ENCODE measurements at regions not wholly inside any gene's neighbourhood (a gene's known extent, or its start where the extent isn't known, plus 50 kb on each side); places are given as distances from the start of the nearest gene placed in this dataset.

DNA sequence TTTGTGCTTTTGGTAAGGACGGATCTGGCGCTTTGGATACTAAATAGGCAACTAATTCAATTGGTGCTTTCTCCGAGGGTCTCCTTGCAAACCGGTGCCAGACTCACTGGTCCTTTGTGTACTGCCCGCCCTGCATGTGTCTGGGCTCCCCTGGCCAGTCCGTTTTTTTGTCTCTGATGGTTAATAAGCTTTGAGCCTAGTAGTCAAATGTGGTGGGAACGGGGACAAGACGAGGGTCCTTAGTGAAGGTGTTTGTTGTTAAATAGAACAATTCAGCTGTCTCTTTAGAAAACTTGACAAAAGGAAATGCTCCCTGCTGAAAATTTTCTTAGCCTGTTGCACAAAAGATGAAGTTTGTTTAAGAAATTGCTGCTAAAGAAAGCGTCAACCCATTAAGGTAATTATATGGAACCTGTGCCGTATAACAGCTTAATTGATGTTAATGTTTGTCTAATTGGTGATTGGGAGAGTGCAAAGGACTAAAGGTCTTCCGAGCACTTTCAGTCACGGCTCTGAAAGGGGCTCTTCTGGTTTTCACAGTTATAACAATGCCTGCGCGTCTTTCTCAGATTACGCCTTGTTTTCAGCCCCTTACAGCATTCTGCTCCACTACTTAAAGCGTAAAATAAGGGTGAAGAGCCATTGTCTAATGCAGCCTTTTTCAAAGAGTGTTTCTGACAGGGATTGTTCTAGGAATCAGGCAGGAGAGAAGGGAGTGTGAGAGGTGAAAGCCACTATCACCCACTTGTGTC is 537.4 kb downstream of the PRKD1 start:
- ATAC-seq = no peak
- TF ChIP-seq ZNF565 (CRISPR knock-in tag; conservative IDR thresholded peaks at IDR 0.05; ENCODE audit: low read depth) (no peak), SNAI2 (CRISPR knock-in tag; IDR thresholded peaks at IDR 0.05) (no peak), TOX (CRISPR knock-in tag; IDR thresholded peaks at IDR 0.05; ENCODE audit: borderline replicate concordance) (no peak), ZNF8 (CRISPR knock-in tag; IDR thresholded peaks at IDR 0.05) (no peak), CSDC2 (CRISPR knock-in tag; IDR thresholded peaks at IDR 0.05) (no peak), CREB5 (CRISPR knock-in tag; IDR thresholded peaks at IDR 0.05; ENCODE audit: low read depth) (no peak), ARNTL (CRISPR knock-in tag; IDR thresholded peaks at IDR 0.05; ENCODE audit: borderline replicate concordance, low read depth) (no peak)
- TF ChIP-seq, protein P1, sequence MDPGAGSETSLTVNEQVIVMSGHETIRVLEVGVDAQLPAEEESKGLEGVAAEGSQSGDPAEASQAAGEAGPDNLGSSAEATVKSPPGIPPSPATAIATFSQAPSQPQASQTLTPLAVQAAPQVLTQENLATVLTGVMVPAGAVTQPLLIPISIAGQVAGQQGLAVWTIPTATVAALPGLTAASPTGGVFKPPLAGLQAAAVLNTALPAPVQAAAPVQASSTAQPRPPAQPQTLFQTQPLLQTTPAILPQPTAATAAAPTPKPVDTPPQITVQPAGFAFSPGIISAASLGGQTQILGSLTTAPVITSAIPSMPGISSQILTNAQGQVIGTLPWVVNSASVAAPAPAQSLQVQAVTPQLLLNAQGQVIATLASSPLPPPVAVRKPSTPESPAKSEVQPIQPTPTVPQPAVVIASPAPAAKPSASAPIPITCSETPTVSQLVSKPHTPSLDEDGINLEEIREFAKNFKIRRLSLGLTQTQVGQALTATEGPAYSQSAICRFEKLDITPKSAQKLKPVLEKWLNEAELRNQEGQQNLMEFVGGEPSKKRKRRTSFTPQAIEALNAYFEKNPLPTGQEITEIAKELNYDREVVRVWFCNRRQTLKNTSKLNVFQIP (CRISPR knock-in tag; IDR thresholded peaks at IDR 0.05; ENCODE audit: borderline replicate concordance, low read depth) = no peak

- ATAC-seq = no peak
- TF ChIP-seq TSHZ2 (CRISPR knock-in tag; IDR thresholded peaks at IDR 0.05) (no peak), ZNF565 (CRISPR knock-in tag; conservative IDR thresholded peaks at IDR 0.05; ENCODE audit: low read depth) (no peak), SNAI2 (CRISPR knock-in tag; IDR thresholded peaks at IDR 0.05) (no peak), CSRNP3 (CRISPR knock-in tag; IDR thresholded peaks at IDR 0.05) (no peak), CSDC2 (CRISPR knock-in tag; IDR thresholded peaks at IDR 0.05) (no peak), ESRRG (CRISPR knock-in tag; IDR thresholded peaks at IDR 0.05) (no peak), GLIS3 (CRISPR knock-in tag; IDR thresholded peaks at IDR 0.05) (no peak), TCF4 (CRISPR knock-in tag; IDR thresholded peaks at IDR 0.05; ENCODE audit: borderline replicate concordance) (no peak), ISL1 (CRISPR knock-in tag; IDR thresholded peaks at IDR 0.05) (no peak)
- TF ChIP-seq, protein P1 (CRISPR knock-in tag; IDR thresholded peaks at IDR 0.05; ENCODE audit: borderline replicate concordance, low read depth) = no peak
These were observed 536.4 kb downstream of the PRKD1 start for GRCh38 chr14:29391231-29391630.

- TF ChIP-seq ISL1 (CRISPR knock-in tag; IDR thresholded peaks at IDR 0.05) (no peak), CREB5 (CRISPR knock-in tag; IDR thresholded peaks at IDR 0.05; ENCODE audit: low read depth) (no peak), BACH2 (CRISPR knock-in tag; IDR thresholded peaks at IDR 0.05; ENCODE audit: borderline replicate concordance) (no peak), OSR1 (CRISPR knock-in tag; IDR thresholded peaks at IDR 0.05) (no peak), TCF4 (CRISPR knock-in tag; IDR thresholded peaks at IDR 0.05; ENCODE audit: borderline replicate concordance) (no peak), ZNF70 (CRISPR knock-in tag; IDR thresholded peaks at IDR 0.05) (no peak), ESRRG (CRISPR knock-in tag; IDR thresholded peaks at IDR 0.05) (no peak)
- TF ChIP-seq, protein P2, sequence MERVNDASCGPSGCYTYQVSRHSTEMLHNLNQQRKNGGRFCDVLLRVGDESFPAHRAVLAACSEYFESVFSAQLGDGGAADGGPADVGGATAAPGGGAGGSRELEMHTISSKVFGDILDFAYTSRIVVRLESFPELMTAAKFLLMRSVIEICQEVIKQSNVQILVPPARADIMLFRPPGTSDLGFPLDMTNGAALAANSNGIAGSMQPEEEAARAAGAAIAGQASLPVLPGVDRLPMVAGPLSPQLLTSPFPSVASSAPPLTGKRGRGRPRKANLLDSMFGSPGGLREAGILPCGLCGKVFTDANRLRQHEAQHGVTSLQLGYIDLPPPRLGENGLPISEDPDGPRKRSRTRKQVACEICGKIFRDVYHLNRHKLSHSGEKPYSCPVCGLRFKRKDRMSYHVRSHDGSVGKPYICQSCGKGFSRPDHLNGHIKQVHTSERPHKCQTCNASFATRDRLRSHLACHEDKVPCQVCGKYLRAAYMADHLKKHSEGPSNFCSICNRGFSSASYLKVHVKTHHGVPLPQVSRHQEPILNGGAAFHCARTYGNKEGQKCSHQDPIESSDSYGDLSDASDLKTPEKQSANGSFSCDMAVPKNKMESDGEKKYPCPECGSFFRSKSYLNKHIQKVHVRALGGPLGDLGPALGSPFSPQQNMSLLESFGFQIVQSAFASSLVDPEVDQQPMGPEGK (CRISPR knock-in tag; IDR thresholded peaks at IDR 0.05; ENCODE audit: borderline replicate concordance) = no peak
- no peak for ATAC-seq
These were observed 535.8 kb downstream of the PRKD1 start for GRCh38 chr14:29391801-29392200.
